Panc1 (cell line): ENCODE measurements at regions not wholly inside any gene's neighbourhood (a gene's known extent, or its start where the extent isn't known, plus 50 kb on each side); places are given as distances from the start of the nearest gene placed in this dataset.

ENCODE experiments used
- ATAC-seq: fragments of 200-7000 bp; cut with Tn5 transposase; 2 replicates; pipeline ENCODE4 v1.9.1; 2020; ENCODE audit warnings: mild to moderate bottlenecking, moderate library complexity
- BruUV-seq: library from RNA; stranded (reverse); fragments of 400-500 nt; replicated peaks from 2 replicates; lab custom pipeline; 2021; lab: Mats Ljungman, UMichigan
- CTCF ChIA-PET: fragments of 300-600 bp; sonication (Branson Sonifier 250); formaldehyde crosslinking; loops from one replicate; lab custom pipeline; 2022; ENCODE audit warnings: antibody characterized with exemption; lab: Charles Lee
- POLR2A ChIA-PET: fragments of 300-600 bp; sonication (Branson Sonifier 250); formaldehyde crosslinking; loops from one replicate; lab custom pipeline; 2022; ENCODE audit warnings: antibody characterized with exemption; lab: Charles Lee
- DNase-seq: peaks from one replicate; pipeline ENCODE4 v3.0.0-alpha.2; 2010; ENCODE audit warnings: low read depth, low spot score
- H3K27ac ChIP-seq: 2 replicates; pipeline ENCODE4 v1.5.1; 2011; ENCODE audit warnings: mild to moderate bottlenecking, low read length, inconsistent platforms
- H3K27me3 ChIP-seq: fragments of 200-500 bp; sonication (Bioruptor generic); 2 replicates; pipeline ENCODE4 v1.6.0; 2014; ENCODE audit warnings: low read length, inconsistent platforms; ENCODE audit not compliant: control insufficient read depth, insufficient read depth
- H3K36me3 ChIP-seq: fragments of 200-500 bp; sonication (Bioruptor generic); 2 replicates; pipeline ENCODE4 v1.5.1; 2014; ENCODE audit warnings: inconsistent platforms, mild to moderate bottlenecking, low read length, moderate library complexity; ENCODE audit not compliant: control insufficient read depth, insufficient read depth
- H3K4me1 ChIP-seq: 2 replicates; pipeline ENCODE4 v1.5.1; 2011; ENCODE audit warnings: inconsistent platforms, mild to moderate bottlenecking, low read length, moderate library complexity; ENCODE audit not compliant: control insufficient read depth, insufficient read depth
- H3K4me3 ChIP-seq, 2 experiments: 2 replicates each; pipeline ENCODE4 v1.5.1; 2011 to 2012; ENCODE audit warnings: low read depth in 2 of 2, low read length in 2 of 2, mild to moderate bottlenecking in 2 of 2, inconsistent platforms in 1 of 2, moderate library complexity in 1 of 2
- H3K9me3 ChIP-seq: fragments of 200-500 bp; sonication (Bioruptor generic); 2 replicates; pipeline ENCODE4 v1.5.1; 2014; ENCODE audit warnings: low read depth, mild to moderate bottlenecking, inconsistent platforms, low read length, moderate library complexity; ENCODE audit not compliant: control insufficient read depth, insufficient read depth
- POLR2AphosphoS5 ChIP-seq: IDR thresholded peaks from 2 replicates; pipeline ENCODE4 v1.6.1; 2012; ENCODE audit warnings: mild to moderate bottlenecking, low read depth, low read length, moderate library complexity
- SIN3A ChIP-seq: IDR thresholded peaks from 2 replicates; pipeline ENCODE4 v1.6.1; 2012; ENCODE audit warnings: low read depth, mild to moderate bottlenecking, low read length, moderate library complexity, borderline replicate concordance; ENCODE audit not compliant: insufficient read depth
- TCF7L2 ChIP-seq: IDR thresholded peaks from 2 replicates; pipeline ENCODE4 v1.6.1; 2011; ENCODE audit warnings: mild to moderate bottlenecking, low read depth, low read length, inconsistent platforms
- in situ Hi-C: cut with HindIII; loops from 2 replicates; pipeline ENCODE4 v1.10.0; 2016; ENCODE audit warnings: low sequenced_read_pairs, low pct_unique_long_range_greater_than_20kb
- intact Hi-C: fragments of 100-400 bp; cut with micrococcal nuclease; formaldehyde crosslinking; loops from one replicate; pipeline ENCODE4 v1.10.0; 2022; ENCODE audit not compliant: unreplicated experiment
- TF ChIP-seq, protein P1 (sequence below), 2 experiments: IDR thresholded peaks; 2 replicates each; pipeline ENCODE4 v1.6.1; 2011 to 2012; ENCODE audit warnings: low read depth in 2 of 2, control low read depth in 1 of 2, low read length in 1 of 2, mild to moderate bottlenecking in 1 of 2, moderate library complexity in 1 of 2; ENCODE audit not compliant: insufficient read depth in 1 of 2
- TF ChIP-seq, protein P2 (sequence below): fragments of 450-650 bp; IDR thresholded peaks from 2 replicates; pipeline ENCODE4 v1.5.1; 2017; ENCODE audit warnings: mild to moderate bottlenecking

DNA sequence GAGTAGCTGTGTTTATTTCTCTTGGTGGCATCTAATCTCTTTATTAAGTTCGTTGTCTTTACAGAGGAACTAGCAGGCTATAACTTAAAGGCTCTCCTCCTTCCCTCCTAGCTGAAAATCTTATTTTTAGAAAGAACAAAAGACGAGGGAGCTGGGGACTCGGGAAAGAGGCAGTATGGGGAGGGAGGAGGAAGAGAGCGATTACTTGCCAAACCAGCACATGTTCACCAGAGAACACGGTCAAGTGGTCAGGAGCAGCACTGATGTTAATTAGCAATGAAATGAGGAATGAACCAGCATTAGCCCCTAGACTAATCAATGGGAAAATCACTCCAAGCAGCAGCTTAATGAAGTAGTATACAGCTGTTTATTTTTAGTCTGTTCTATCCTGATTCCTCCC, 171.3 kb upstream of the ESRRG start:
- CTCF ChIA-PET, result no interaction called here
- POLR2A ChIA-PET, result no interaction called here
- no peaks in the 10 kb centered on the region for H3K36me3 ChIP-seq
- no peaks in the 10 kb centered on the region for H3K9me3 ChIP-seq
- H3K4me3 ChIP-seq, result no peak overlapping the region
- no peak overlapping the region for H3K27ac ChIP-seq
- H3K27me3 ChIP-seq, result no peaks in the 10 kb centered on the region
- in situ Hi-C loops, result no loop called here
- no peak for TF ChIP-seq POLR2AphosphoS5
- TF ChIP-seq, protein P1, sequence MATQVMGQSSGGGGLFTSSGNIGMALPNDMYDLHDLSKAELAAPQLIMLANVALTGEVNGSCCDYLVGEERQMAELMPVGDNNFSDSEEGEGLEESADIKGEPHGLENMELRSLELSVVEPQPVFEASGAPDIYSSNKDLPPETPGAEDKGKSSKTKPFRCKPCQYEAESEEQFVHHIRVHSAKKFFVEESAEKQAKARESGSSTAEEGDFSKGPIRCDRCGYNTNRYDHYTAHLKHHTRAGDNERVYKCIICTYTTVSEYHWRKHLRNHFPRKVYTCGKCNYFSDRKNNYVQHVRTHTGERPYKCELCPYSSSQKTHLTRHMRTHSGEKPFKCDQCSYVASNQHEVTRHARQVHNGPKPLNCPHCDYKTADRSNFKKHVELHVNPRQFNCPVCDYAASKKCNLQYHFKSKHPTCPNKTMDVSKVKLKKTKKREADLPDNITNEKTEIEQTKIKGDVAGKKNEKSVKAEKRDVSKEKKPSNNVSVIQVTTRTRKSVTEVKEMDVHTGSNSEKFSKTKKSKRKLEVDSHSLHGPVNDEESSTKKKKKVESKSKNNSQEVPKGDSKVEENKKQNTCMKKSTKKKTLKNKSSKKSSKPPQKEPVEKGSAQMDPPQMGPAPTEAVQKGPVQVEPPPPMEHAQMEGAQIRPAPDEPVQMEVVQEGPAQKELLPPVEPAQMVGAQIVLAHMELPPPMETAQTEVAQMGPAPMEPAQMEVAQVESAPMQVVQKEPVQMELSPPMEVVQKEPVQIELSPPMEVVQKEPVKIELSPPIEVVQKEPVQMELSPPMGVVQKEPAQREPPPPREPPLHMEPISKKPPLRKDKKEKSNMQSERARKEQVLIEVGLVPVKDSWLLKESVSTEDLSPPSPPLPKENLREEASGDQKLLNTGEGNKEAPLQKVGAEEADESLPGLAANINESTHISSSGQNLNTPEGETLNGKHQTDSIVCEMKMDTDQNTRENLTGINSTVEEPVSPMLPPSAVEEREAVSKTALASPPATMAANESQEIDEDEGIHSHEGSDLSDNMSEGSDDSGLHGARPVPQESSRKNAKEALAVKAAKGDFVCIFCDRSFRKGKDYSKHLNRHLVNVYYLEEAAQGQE (IDR thresholded peaks at IDR 0.05; ENCODE audit: insufficient read depth in 1 of 2, low read depth in 2 of 2, low read length in 1 of 2), result no peak
- TF ChIP-seq, protein P2, sequence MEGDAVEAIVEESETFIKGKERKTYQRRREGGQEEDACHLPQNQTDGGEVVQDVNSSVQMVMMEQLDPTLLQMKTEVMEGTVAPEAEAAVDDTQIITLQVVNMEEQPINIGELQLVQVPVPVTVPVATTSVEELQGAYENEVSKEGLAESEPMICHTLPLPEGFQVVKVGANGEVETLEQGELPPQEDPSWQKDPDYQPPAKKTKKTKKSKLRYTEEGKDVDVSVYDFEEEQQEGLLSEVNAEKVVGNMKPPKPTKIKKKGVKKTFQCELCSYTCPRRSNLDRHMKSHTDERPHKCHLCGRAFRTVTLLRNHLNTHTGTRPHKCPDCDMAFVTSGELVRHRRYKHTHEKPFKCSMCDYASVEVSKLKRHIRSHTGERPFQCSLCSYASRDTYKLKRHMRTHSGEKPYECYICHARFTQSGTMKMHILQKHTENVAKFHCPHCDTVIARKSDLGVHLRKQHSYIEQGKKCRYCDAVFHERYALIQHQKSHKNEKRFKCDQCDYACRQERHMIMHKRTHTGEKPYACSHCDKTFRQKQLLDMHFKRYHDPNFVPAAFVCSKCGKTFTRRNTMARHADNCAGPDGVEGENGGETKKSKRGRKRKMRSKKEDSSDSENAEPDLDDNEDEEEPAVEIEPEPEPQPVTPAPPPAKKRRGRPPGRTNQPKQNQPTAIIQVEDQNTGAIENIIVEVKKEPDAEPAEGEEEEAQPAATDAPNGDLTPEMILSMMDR, result no peak
- no peak for TF ChIP-seq TCF7L2
- TF ChIP-seq SIN3A, result no peak
- intact Hi-C loops, result no loop called here
- DNase-seq, result no peak
- no peaks in the 10 kb centered on the region for H3K4me1 ChIP-seq
- no TSS peak for BruUV-seq
- ATAC-seq, result no peak

DNA sequence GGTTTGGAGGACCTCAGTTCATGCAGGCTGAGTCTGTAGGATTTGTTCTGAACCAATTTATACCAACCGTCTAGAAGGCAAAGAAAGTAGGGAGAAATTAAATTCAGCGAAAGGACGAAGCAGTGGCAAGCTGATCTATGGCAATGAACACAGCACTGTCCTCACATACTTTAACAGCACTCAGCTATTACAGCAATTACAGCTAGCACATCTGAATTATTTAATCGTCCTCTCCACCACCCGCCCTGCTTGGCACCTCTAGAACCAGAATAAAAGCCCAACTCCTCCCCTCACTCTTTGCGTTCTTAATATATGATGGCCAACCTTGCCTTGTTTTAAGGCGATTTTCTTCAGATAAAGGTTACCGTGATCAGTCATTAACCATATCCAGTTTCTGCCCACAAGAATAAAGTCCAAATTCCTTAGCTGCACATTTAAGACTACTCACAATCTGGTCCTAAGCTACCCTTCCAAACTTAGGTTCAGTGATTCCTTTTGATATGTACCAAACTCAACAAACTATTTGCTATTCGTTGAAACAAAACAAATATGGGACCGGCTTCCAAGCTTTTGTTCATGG, 169.4 kb upstream of the ESRRG start:
- H3K4me3 ChIP-seq, result no peak overlapping the region
- BruUV-seq, result no TSS peak
- ChIA-PET POLR2A (no interaction called here), CTCF (no interaction called here)
- in situ Hi-C loops, result no loop called here
- H3K4me1 ChIP-seq, result no peaks in the 10 kb centered on the region
- intact Hi-C loops, result no loop called here
- no peak for DNase-seq
- ATAC-seq, result no peak
- no peak overlapping the region for H3K27ac ChIP-seq
- no peaks in the 10 kb centered on the region for H3K36me3 ChIP-seq
- H3K27me3 ChIP-seq, result no peaks in the 10 kb centered on the region
- TF ChIP-seq SIN3A (no peak), TCF7L2 (no peak)
- TF ChIP-seq, protein P2, result no peak
- no peaks in the 10 kb centered on the region for H3K9me3 ChIP-seq
